ENCODE measurements at regions not wholly inside any gene's neighbourhood (a gene's known extent, or its start where the extent isn't known, plus 50 kb on each side); places are given as distances from the start of the nearest gene placed in this dataset.

- TF ChIP-seq, protein P1, sequence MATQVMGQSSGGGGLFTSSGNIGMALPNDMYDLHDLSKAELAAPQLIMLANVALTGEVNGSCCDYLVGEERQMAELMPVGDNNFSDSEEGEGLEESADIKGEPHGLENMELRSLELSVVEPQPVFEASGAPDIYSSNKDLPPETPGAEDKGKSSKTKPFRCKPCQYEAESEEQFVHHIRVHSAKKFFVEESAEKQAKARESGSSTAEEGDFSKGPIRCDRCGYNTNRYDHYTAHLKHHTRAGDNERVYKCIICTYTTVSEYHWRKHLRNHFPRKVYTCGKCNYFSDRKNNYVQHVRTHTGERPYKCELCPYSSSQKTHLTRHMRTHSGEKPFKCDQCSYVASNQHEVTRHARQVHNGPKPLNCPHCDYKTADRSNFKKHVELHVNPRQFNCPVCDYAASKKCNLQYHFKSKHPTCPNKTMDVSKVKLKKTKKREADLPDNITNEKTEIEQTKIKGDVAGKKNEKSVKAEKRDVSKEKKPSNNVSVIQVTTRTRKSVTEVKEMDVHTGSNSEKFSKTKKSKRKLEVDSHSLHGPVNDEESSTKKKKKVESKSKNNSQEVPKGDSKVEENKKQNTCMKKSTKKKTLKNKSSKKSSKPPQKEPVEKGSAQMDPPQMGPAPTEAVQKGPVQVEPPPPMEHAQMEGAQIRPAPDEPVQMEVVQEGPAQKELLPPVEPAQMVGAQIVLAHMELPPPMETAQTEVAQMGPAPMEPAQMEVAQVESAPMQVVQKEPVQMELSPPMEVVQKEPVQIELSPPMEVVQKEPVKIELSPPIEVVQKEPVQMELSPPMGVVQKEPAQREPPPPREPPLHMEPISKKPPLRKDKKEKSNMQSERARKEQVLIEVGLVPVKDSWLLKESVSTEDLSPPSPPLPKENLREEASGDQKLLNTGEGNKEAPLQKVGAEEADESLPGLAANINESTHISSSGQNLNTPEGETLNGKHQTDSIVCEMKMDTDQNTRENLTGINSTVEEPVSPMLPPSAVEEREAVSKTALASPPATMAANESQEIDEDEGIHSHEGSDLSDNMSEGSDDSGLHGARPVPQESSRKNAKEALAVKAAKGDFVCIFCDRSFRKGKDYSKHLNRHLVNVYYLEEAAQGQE (IDR thresholded peaks at IDR 0.05; ENCODE audit: low read depth) = no peak
- TF ChIP-seq EP300 (IDR thresholded peaks at IDR 0.05; ENCODE audit: borderline replicate concordance) (no peak), YY1 (IDR thresholded peaks at IDR 0.05; ENCODE audit: low read depth) (no peak), RAD21 (IDR thresholded peaks at IDR 0.05; ENCODE audit: low read depth) (no peak), CEBPB (IDR thresholded peaks at IDR 0.05) (no peak), NFIC (IDR thresholded peaks at IDR 0.05) (no peak)
- TF ChIP-seq, protein P2, sequence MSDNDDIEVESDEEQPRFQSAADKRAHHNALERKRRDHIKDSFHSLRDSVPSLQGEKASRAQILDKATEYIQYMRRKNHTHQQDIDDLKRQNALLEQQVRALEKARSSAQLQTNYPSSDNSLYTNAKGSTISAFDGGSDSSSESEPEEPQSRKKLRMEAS (IDR thresholded peaks at IDR 0.05) = no peak
These were observed 613.9 kb upstream of the NOVA1 start for GRCh38 chr14:27211741-27212140.
